Pons (tissue), 1 donor: ENCODE measurements at regions not wholly inside any gene's neighbourhood (a gene's known extent, or its start where the extent isn't known, plus 50 kb on each side); places are given as distances from the start of the nearest gene placed in this dataset.

Source experiments
- DNase-seq: peaks from one replicate; pipeline ENCODE4 v3.0.0-alpha.2; 2016; ENCODE audit warnings: low spot score

GRCh38 chr9:120292606-120293005 is 287.4 kb downstream of the CDK5RAP2 start:
- DNase-seq, result no peak

- no peak for DNase-seq
Observed at GRCh38 chr9:120291050-120291449, 288.9 kb downstream of the CDK5RAP2 start.

GRCh38 chr9:120289990-120290975 is 289.7 kb downstream of the CDK5RAP2 start:
- no peak for DNase-seq

- no peak for DNase-seq
Observed at GRCh38 chr9:120289098-120289497, 290.9 kb downstream of the CDK5RAP2 start.

GRCh38 chr9:120286530-120286929 is 293.4 kb downstream of the CDK5RAP2 start:
- DNase-seq, result no peak

GRCh38 chr9:120284821-120285220 is 295.1 kb downstream of the CDK5RAP2 start:
- DNase-seq, result no peak

GRCh38 chr9:120281665-120282064 is 298.3 kb downstream of the CDK5RAP2 start:
- no peak for DNase-seq

GRCh38 chr9:120267929-120268328 is 312.0 kb downstream of the CDK5RAP2 start:
- DNase-seq, result no peak

- DNase-seq, result no peak
Observed at GRCh38 chr9:120265791-120266190, 314.2 kb downstream of the CDK5RAP2 start.

GRCh38 chr9:120264528-120264927 is 315.4 kb downstream of the CDK5RAP2 start:
- no peak for DNase-seq

- DNase-seq, result no peak
Observed at GRCh38 chr9:120263836-120264235, 316.1 kb downstream of the CDK5RAP2 start.

GRCh38 chr9:120261419-120261818 is 318.5 kb downstream of the CDK5RAP2 start:
- no peak for DNase-seq

- no peak for DNase-seq
Observed at GRCh38 chr9:120259100-120259499, 320.9 kb downstream of the CDK5RAP2 start.

GRCh38 chr9:120258096-120258495 is 321.9 kb downstream of the CDK5RAP2 start:
- DNase-seq, result no peak

GRCh38 chr9:120257483-120257882 is 322.5 kb downstream of the CDK5RAP2 start:
- no peak for DNase-seq

- no peak for DNase-seq
Observed at GRCh38 chr9:120256146-120256545, 323.8 kb downstream of the CDK5RAP2 start.

- DNase-seq, result no peak
Observed at GRCh38 chr9:120252248-120252647, 327.7 kb downstream of the CDK5RAP2 start.

GRCh38 chr9:120242116-120242811 is 337.7 kb downstream of the CDK5RAP2 start:
- DNase-seq, result no peak

GRCh38 chr9:120236596-120236995 is 343.4 kb downstream of the CDK5RAP2 start:
- DNase-seq, result no peak

GRCh38 chr9:120235081-120235480 is 344.9 kb downstream of the CDK5RAP2 start:
- no peak for DNase-seq

GRCh38 chr9:120230227-120230626 is 349.7 kb downstream of the CDK5RAP2 start:
- DNase-seq, result no peak

- DNase-seq, result no peak
Observed at GRCh38 chr9:120221844-120222243, 358.1 kb downstream of the CDK5RAP2 start.

- no peak for DNase-seq
Observed at GRCh38 chr9:120214332-120214731, 365.6 kb downstream of the CDK5RAP2 start.
